Activated naive CD8-positive, alpha-beta T cell treated with anti-CD3 and anti-CD28 coated beads for 36 hours (primary cell): ENCODE measurements at regions not wholly inside any gene's neighbourhood (a gene's known extent, or its start where the extent isn't known, plus 50 kb on each side); places are given as distances from the start of the nearest gene placed in this dataset.

ENCODE experiments used
- DNase-seq: peaks from one replicate; pipeline ENCODE4 v3.0.0; 2021
- H3K27ac Mint-ChIP-seq: one replicate; pipeline ENCODE4 v1.8.0; 2022; ENCODE audit warnings: mild to moderate bottlenecking, moderate library complexity, mixed read lengths
- H3K27me3 Mint-ChIP-seq: one replicate; pipeline ENCODE4 v1.8.0; 2022; ENCODE audit warnings: mild to moderate bottlenecking, mixed read lengths
- H3K36me3 Mint-ChIP-seq: one replicate; pipeline ENCODE4 v1.8.0; 2021; ENCODE audit warnings: mild to moderate bottlenecking, mixed read lengths
- H3K4me1 Mint-ChIP-seq: one replicate; pipeline ENCODE4 v1.8.0; 2021; ENCODE audit warnings: mixed read lengths
- H3K4me3 Mint-ChIP-seq: one replicate; pipeline ENCODE4 v1.8.0; 2022; ENCODE audit warnings: mild to moderate bottlenecking, moderate library complexity, mixed read lengths
- H3K9me3 Mint-ChIP-seq: one replicate; pipeline ENCODE4 v1.8.0; 2022; ENCODE audit warnings: mixed read lengths

GRCh38 chr10:21191512-21191911 lies 294.4 kb upstream of the NEBL start:
- peaks cover 6% of the 10 kb centered on the region for H3K27me3 Mint-ChIP-seq
- H3K27ac Mint-ChIP-seq: no peak overlapping the region
- DNase-seq: no peak
- peaks cover 2% of the 10 kb centered on the region for H3K4me1 Mint-ChIP-seq
- H3K36me3 Mint-ChIP-seq: no peaks in the 10 kb centered on the region
- H3K4me3 Mint-ChIP-seq: no peak overlapping the region
- H3K9me3 Mint-ChIP-seq: no peaks in the 10 kb centered on the region

- H3K27me3 Mint-ChIP-seq: no peaks in the 10 kb centered on the region
- no peaks in the 10 kb centered on the region for H3K36me3 Mint-ChIP-seq
- no peaks in the 10 kb centered on the region for H3K9me3 Mint-ChIP-seq
- H3K4me1 Mint-ChIP-seq: no peaks in the 10 kb centered on the region
- DNase-seq: no peak
- H3K27ac Mint-ChIP-seq: no peak overlapping the region
- no peak overlapping the region for H3K4me3 Mint-ChIP-seq
These were observed 287.9 kb upstream of the NEBL start for GRCh38 chr10:21184984-21185383.

- no peaks in the 10 kb centered on the region for H3K36me3 Mint-ChIP-seq
- H3K27ac Mint-ChIP-seq: no peak overlapping the region
- DNase-seq: no peak
- peaks cover 3% of the 10 kb centered on the region for H3K27me3 Mint-ChIP-seq
- no peak overlapping the region for H3K4me3 Mint-ChIP-seq
- H3K4me1 Mint-ChIP-seq: no peaks in the 10 kb centered on the region
- no peaks in the 10 kb centered on the region for H3K9me3 Mint-ChIP-seq
These were observed 287.1 kb upstream of the NEBL start for GRCh38 chr10:21184216-21184615.

- H3K4me1 Mint-ChIP-seq: no peaks in the 10 kb centered on the region
These were observed 285.9 kb upstream of the NEBL start for GRCh38 chr10:21183025-21183424.

GRCh38 chr10:21181451-21181850 lies 284.3 kb upstream of the NEBL start:
- H3K4me1 Mint-ChIP-seq: no peaks in the 10 kb centered on the region
- no peak for DNase-seq
- H3K27me3 Mint-ChIP-seq: peaks cover 11% of the 10 kb centered on the region
- H3K9me3 Mint-ChIP-seq: no peaks in the 10 kb centered on the region
- no peaks in the 10 kb centered on the region for H3K36me3 Mint-ChIP-seq
- no peak overlapping the region for H3K4me3 Mint-ChIP-seq
- H3K27ac Mint-ChIP-seq: no peak overlapping the region

More at GRCh38 chr10:21183025-21183424, 285.9 kb upstream of the NEBL start:
- Mint-ChIP-seq H3K4me3 (no peak overlapping the region), H3K27ac (no peak overlapping the region), H3K27me3 (peaks cover 4% of the 10 kb centered on the region), H3K9me3 (no peaks in the 10 kb centered on the region), H3K36me3 (no peaks in the 10 kb centered on the region)
- no peak for DNase-seq

GRCh38 chr10:21180604-21181003 lies 283.5 kb upstream of the NEBL start:
- no peak for DNase-seq
- no peaks in the 10 kb centered on the region for H3K36me3 Mint-ChIP-seq
- H3K9me3 Mint-ChIP-seq: no peaks in the 10 kb centered on the region
- no peak overlapping the region for H3K27ac Mint-ChIP-seq
- peaks cover 20% of the 10 kb centered on the region for H3K27me3 Mint-ChIP-seq
- no peaks in the 10 kb centered on the region for H3K4me1 Mint-ChIP-seq
- H3K4me3 Mint-ChIP-seq: no peak overlapping the region

GRCh38 chr10:21176934-21177480 lies 279.9 kb upstream of the NEBL start:
- no peak for DNase-seq

GRCh38 chr10:21175797-21176196 lies 278.7 kb upstream of the NEBL start:
- H3K4me3 Mint-ChIP-seq: no peak overlapping the region
- H3K27me3 Mint-ChIP-seq: peaks cover 60% of the 10 kb centered on the region
- DNase-seq: no peak
- H3K27ac Mint-ChIP-seq: no peak overlapping the region
- H3K4me1 Mint-ChIP-seq: peaks cover 8% of the 10 kb centered on the region
- no peaks in the 10 kb centered on the region for H3K9me3 Mint-ChIP-seq
- no peaks in the 10 kb centered on the region for H3K36me3 Mint-ChIP-seq

More at GRCh38 chr10:21176934-21177480, 279.9 kb upstream of the NEBL start:
- Mint-ChIP-seq H3K36me3 (no peaks in the 10 kb centered on the region), H3K9me3 (no peaks in the 10 kb centered on the region), H3K4me1 (peaks cover 8% of the 10 kb centered on the region), H3K27me3 (peaks cover 48% of the 10 kb centered on the region), H3K27ac (no peak overlapping the region), H3K4me3 (no peak overlapping the region)

GRCh38 chr10:21174715-21175495 lies 277.8 kb upstream of the NEBL start:
- Mint-ChIP-seq H3K36me3 (no peaks in the 10 kb centered on the region), H3K27me3 (peaks cover 68% of the 10 kb centered on the region), H3K4me3 (peak overlapping the region; percentile 64)

GRCh38 chr10:21173802-21174714 lies 276.9 kb upstream of the NEBL start:
- H3K4me3 Mint-ChIP-seq: peak overlapping the region; percentile 65
- H3K27me3 Mint-ChIP-seq: peaks cover 66% of the 10 kb centered on the region
- peak; percentile 62 for DNase-seq
- H3K9me3 Mint-ChIP-seq: no peaks in the 10 kb centered on the region
- H3K27ac Mint-ChIP-seq: no peak overlapping the region
- no peaks in the 10 kb centered on the region for H3K36me3 Mint-ChIP-seq
- H3K4me1 Mint-ChIP-seq: peaks cover 8% of the 10 kb centered on the region

More at GRCh38 chr10:21174715-21175495, 277.8 kb upstream of the NEBL start:
- no peak for DNase-seq
- no peaks in the 10 kb centered on the region for H3K9me3 Mint-ChIP-seq
- H3K27ac Mint-ChIP-seq: no peak overlapping the region
- H3K4me1 Mint-ChIP-seq: peaks cover 8% of the 10 kb centered on the region

- peaks cover 71% of the 10 kb centered on the region for H3K27me3 Mint-ChIP-seq
These were observed 276.1 kb upstream of the NEBL start for GRCh38 chr10:21172930-21173801.

GRCh38 chr10:21172542-21172929 lies 275.4 kb upstream of the NEBL start:
- Mint-ChIP-seq H3K4me1 (peaks cover 8% of the 10 kb centered on the region), H3K27ac (no peak overlapping the region), H3K9me3 (no peaks in the 10 kb centered on the region), H3K27me3 (peaks cover 71% of the 10 kb centered on the region), H3K36me3 (no peaks in the 10 kb centered on the region), H3K4me3 (no peak overlapping the region)
- no peak for DNase-seq

More at GRCh38 chr10:21172930-21173801, 276.1 kb upstream of the NEBL start:
- Mint-ChIP-seq H3K27ac (no peak overlapping the region), H3K4me3 (peak overlapping the region; percentile 65), H3K4me1 (peaks cover 8% of the 10 kb centered on the region), H3K36me3 (no peaks in the 10 kb centered on the region), H3K9me3 (no peaks in the 10 kb centered on the region)
- peak; percentile 8 for DNase-seq

- Mint-ChIP-seq H3K4me1 (peaks cover 8% of the 10 kb centered on the region), H3K4me3 (no peak overlapping the region), H3K27me3 (peaks cover 70% of the 10 kb centered on the region), H3K27ac (no peak overlapping the region), H3K9me3 (no peaks in the 10 kb centered on the region), H3K36me3 (no peaks in the 10 kb centered on the region)
- no peak for DNase-seq
These were observed 274.9 kb upstream of the NEBL start for GRCh38 chr10:21171936-21172541.
